Cardiac fibroblast (primary cell): ENCODE measurements at regions not wholly inside any gene's neighbourhood (a gene's known extent, or its start where the extent isn't known, plus 50 kb on each side); places are given as distances from the start of the nearest gene placed in this dataset.

Experiments used
- DNase-seq, 2 donors: peaks; one replicate each; pipeline versions ENCODE4 v3.0.0 to v3.0.0-alpha.2; 2010; ENCODE audit warnings: low read depth in 2 of 2
- H3K4me3 ChIP-seq, 2 donors: replicated peaks in 1 of 2; 1 replicate in 1 of 2; 2 replicates in 1 of 2; pipeline ENCODE4 v1.5.1; 2011; ENCODE audit warnings: low read depth in 2 of 2, low read length in 2 of 2, mild to moderate bottlenecking in 2 of 2, moderate library complexity in 1 of 2
- TF ChIP-seq, protein P1 (sequence below): IDR thresholded peaks from one replicate; pipeline ENCODE4 v1.5.1; 2011; ENCODE audit warnings: low read depth, mild to moderate bottlenecking, low read length, inconsistent platforms

- TF ChIP-seq, protein P1, sequence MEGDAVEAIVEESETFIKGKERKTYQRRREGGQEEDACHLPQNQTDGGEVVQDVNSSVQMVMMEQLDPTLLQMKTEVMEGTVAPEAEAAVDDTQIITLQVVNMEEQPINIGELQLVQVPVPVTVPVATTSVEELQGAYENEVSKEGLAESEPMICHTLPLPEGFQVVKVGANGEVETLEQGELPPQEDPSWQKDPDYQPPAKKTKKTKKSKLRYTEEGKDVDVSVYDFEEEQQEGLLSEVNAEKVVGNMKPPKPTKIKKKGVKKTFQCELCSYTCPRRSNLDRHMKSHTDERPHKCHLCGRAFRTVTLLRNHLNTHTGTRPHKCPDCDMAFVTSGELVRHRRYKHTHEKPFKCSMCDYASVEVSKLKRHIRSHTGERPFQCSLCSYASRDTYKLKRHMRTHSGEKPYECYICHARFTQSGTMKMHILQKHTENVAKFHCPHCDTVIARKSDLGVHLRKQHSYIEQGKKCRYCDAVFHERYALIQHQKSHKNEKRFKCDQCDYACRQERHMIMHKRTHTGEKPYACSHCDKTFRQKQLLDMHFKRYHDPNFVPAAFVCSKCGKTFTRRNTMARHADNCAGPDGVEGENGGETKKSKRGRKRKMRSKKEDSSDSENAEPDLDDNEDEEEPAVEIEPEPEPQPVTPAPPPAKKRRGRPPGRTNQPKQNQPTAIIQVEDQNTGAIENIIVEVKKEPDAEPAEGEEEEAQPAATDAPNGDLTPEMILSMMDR, result no peak
- no peak overlapping the region for H3K4me3 ChIP-seq
- no peak for DNase-seq
Measured at GRCh38 chrX:82912382-82912781, 595.7 kb upstream of the POU3F4 start.

- TF ChIP-seq, protein P1, result no peak
- no peak overlapping the region for H3K4me3 ChIP-seq
- DNase-seq, result no peak
Measured at GRCh38 chrX:82934980-82935379, 573.1 kb upstream of the POU3F4 start.

DNA sequence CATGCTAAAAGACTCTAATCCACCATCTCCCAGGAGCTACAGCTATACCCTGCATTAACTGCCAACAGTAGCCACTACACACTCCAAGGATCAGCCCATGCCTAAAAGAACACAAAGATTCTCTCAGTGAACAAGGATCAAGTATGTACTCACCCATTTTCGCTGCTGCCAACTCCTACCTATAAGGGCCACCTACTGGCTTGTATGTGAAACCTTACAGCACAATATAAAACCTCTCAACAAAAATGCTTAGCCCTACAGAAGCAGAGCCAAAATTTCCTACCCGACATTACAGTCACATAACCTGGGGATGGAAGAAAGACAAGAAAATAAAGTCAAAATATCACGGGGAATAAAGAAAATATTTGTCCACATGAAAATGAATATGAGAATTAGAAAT, 562.8 kb upstream of the POU3F4 start:
- no peak overlapping the region for H3K4me3 ChIP-seq
- TF ChIP-seq, protein P1, result no peak
- peak in 1 of 2 donors; percentile 0 for DNase-seq

- TF ChIP-seq, protein P1, result no peak
- no peak overlapping the region for H3K4me3 ChIP-seq
- no peak for DNase-seq
Measured at GRCh38 chrX:82961129-82961528, 547.0 kb upstream of the POU3F4 start.

GRCh38 chrX:82973646-82974045, 534.4 kb upstream of the POU3F4 start:
- no peak for DNase-seq
- TF ChIP-seq, protein P1, result no peak
- no peak overlapping the region for H3K4me3 ChIP-seq

DNA sequence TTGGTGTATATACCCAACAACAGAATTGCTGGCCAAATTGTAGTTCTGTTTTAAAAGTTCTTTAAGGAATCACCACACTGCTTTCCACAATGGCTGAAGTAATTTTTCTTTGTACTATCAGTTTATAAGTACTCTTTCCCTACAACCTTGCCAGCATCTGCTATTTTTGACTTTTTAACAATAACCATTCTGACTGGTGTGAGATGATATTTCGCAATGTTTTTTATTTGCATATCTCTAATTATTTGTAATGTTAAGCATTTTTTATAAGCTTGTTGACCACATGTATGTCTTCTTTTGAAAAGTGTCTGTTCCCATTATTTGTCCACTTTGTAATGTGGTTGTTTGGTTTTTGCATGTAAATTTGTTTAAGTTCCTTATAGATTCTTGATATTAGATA, 509.9 kb upstream of the POU3F4 start:
- no peak overlapping the region for H3K4me3 ChIP-seq
- TF ChIP-seq, protein P1, result no peak
- DNase-seq, result no peak

DNA sequence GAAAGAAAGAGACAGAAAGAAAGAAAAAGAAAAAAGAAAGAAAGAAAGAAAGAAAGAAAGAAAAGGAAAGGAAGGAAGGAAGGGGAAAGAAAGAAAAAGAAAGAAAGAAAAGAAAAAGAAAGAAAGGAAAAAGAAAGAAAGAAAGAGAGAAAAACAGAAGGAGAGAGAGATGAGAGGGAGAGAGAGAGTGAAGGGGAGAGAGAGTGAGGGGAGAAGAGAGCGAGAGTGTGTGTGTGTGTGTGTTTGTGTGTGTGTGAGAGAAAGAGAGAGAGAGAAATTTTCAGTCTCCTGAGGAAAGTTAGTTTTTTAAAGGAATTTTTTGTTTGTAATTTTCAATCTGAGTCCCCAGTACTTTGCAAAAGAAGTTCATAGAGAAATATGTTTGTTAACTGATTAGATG, 504.1 kb upstream of the POU3F4 start:
- TF ChIP-seq, protein P1, result no peak
- DNase-seq, result no peak
- H3K4me3 ChIP-seq, result no peak overlapping the region
